HepG2 (cell line): ENCODE measurements at regions not wholly inside any gene's neighbourhood (a gene's known extent, or its start where the extent isn't known, plus 50 kb on each side); places are given as distances from the start of the nearest gene placed in this dataset.

ENCODE experiments used
- ATAC-seq: fragments of 200-7000 bp; cut with Tn5 transposase; 3 replicates; pipeline ENCODE4 v1.9.1; 2020; ENCODE audit warnings: mild to moderate bottlenecking, moderate library complexity
- BruUV-seq: library from RNA; stranded (reverse); fragments of 400-500 nt; replicated peaks from 2 replicates; lab custom pipeline; 2021; lab: Mats Ljungman, UMichigan
- CTCF ChIA-PET: fragments of 300-600 bp; formaldehyde crosslinking; extraction: SDS; loops from one replicate; lab custom pipeline; 2021; ENCODE audit warnings: low total read pairs, inconsistent platforms, low intra/inter-chr PET ratio; lab: Yijun Ruan, JAX
- POLR2A ChIA-PET: fragments of 350-600 bp; sonication (Branson Sonifier 250); formaldehyde crosslinking; loops from one replicate; lab custom pipeline; 2020; ENCODE audit warnings: antibody characterized with exemption, inconsistent platforms; lab: Yijun Ruan, JAX
- DNase-seq: peaks from one replicate; pipeline ENCODE4 v3.0.0-alpha.2; 2015; ENCODE audit warnings: low spot score
- FAIRE-seq: peaks from 3 replicates; lab custom pipeline; 2011; peaks lifted over from hg19 to GRCh38; lab: Jason Lieb, UNC
- H2AFZ ChIP-seq: one replicate; pipeline ENCODE4 v1.6.1; 2011; ENCODE audit warnings: low read length, inconsistent platforms
- H3K27ac ChIP-seq: fragments of 300-600 bp; 3 replicates; pipeline ENCODE4 v1.8.0; 2011; ENCODE audit warnings: mixed run types, mild to moderate bottlenecking, mixed read lengths, low read length, inconsistent platforms; ENCODE audit not compliant: insufficient read depth; ENCODE audit errors: extremely low read length
- H3K27me3 ChIP-seq, 2 experiments: fragments of 200-600 bp in 1 of 2; 2 replicates in 1 of 2; 3 replicates in 1 of 2; pipeline versions ENCODE4 v1.6.0 to v1.8.0; 2011; ENCODE audit warnings: low read length in 2 of 2, mild to moderate bottlenecking in 2 of 2, moderate library complexity in 2 of 2, inconsistent platforms in 1 of 2; ENCODE audit not compliant: insufficient read depth in 2 of 2, control insufficient read depth in 1 of 2
- H3K36me3 ChIP-seq, 2 experiments: fragments of 200-600 bp in 1 of 2; replicated peaks in 1 of 2; 2 replicates in 1 of 2; 3 replicates in 1 of 2; pipeline versions ENCODE4 v1.5.1 to v1.8.0; 2011; ENCODE audit warnings: low read length in 2 of 2, inconsistent platforms in 1 of 2; ENCODE audit not compliant: insufficient read depth in 2 of 2, control insufficient read depth in 1 of 2
- H3K4me1 ChIP-seq: 2 replicates; pipeline ENCODE4 v1.5.1; 2012; ENCODE audit warnings: low read length, inconsistent platforms; ENCODE audit not compliant: insufficient read depth
- H3K4me2 ChIP-seq: 2 replicates; pipeline ENCODE4 v1.6.0; 2011; ENCODE audit warnings: low read depth, low read length, inconsistent platforms
- H3K4me3 ChIP-seq, 3 experiments: fragments of 200-600 bp in 1 of 3; sonication (generic), shearing (Covaris generic) in 1 of 3; replicated peaks in 1 of 3; 2 replicates each; pipeline ENCODE4 v1.5.1; 2011 to 2016; ENCODE audit warnings: low read length in 3 of 3, inconsistent platforms in 2 of 3, low read depth in 2 of 3, mild to moderate bottlenecking in 2 of 3, control low read depth in 1 of 3, mixed read lengths in 1 of 3; ENCODE audit not compliant: insufficient read depth in 1 of 3
- H3K79me2 ChIP-seq: one replicate; pipeline ENCODE4 v1.6.1; 2011; ENCODE audit warnings: low read length, inconsistent platforms; ENCODE audit not compliant: insufficient read depth
- H3K9ac ChIP-seq: 2 replicates; pipeline ENCODE4 v1.6.0; 2011; ENCODE audit warnings: mild to moderate bottlenecking, low read depth, low read length, inconsistent platforms; ENCODE audit not compliant: insufficient read depth
- H3K9me3 ChIP-seq: 2 replicates; pipeline ENCODE4 v1.5.1; 2012; ENCODE audit warnings: mild to moderate bottlenecking, low read length
- H4K20me1 ChIP-seq: 2 replicates; pipeline ENCODE4 v1.6.0; 2011; ENCODE audit warnings: inconsistent platforms, mild to moderate bottlenecking, low read length, moderate library complexity; ENCODE audit not compliant: insufficient read depth
- ATF1 ChIP-seq: IDR thresholded peaks from 2 replicates; pipeline ENCODE4 v1.6.1; 2016; ENCODE audit warnings: mild to moderate bottlenecking, control low read depth
- EP300 ChIP-seq, 3 experiments: sonication (generic) in 1 of 3; formaldehyde crosslinking in 1 of 3; IDR thresholded peaks; 2 replicates each; pipeline versions ENCODE4 v1.5.1 to v1.6.1; 2011 to 2020; ENCODE audit warnings: low read depth in 2 of 3, low read length in 2 of 3, borderline replicate concordance in 1 of 3, improper control_type of control experiment in 1 of 3, mild to moderate bottlenecking in 1 of 3, missing genetic modification reagents in 1 of 3, moderate library complexity in 1 of 3
- ETV5 ChIP-seq: IDR thresholded peaks from 2 replicates; pipeline ENCODE4 v1.6.1; 2018; ENCODE audit warnings: missing biosample characterization, missing genetic modification reagents, inconsistent platforms, borderline replicate concordance
- IKZF1 ChIP-seq: fragments of 450-650 bp; IDR thresholded peaks from 2 replicates; pipeline ENCODE4 v1.7.1; 2016
- MIER3 ChIP-seq: IDR thresholded peaks from 2 replicates; pipeline ENCODE4 v1.6.1; 2016; ENCODE audit warnings: missing compliant biosample characterization, borderline replicate concordance
- MXD4 ChIP-seq: IDR thresholded peaks from 2 replicates; pipeline ENCODE4 v1.6.1; 2016; ENCODE audit warnings: mild to moderate bottlenecking, missing biosample characterization, missing genetic modification reagents
- ZBTB7A ChIP-seq: sonication (generic); formaldehyde crosslinking; IDR thresholded peaks from 2 replicates; pipeline ENCODE4 v1.8.0; 2022; ENCODE audit warnings: mild to moderate bottlenecking, missing genetic modification reagents
- ZFP36L2 ChIP-seq: sonication (generic); formaldehyde crosslinking; IDR thresholded peaks from 2 replicates; pipeline ENCODE4 v1.4.0; 2020; ENCODE audit warnings: missing genetic modification reagents
- ZFP91 ChIP-seq: sonication (generic); formaldehyde crosslinking; IDR thresholded peaks from 2 replicates; pipeline ENCODE4 v1.9.0; 2022; ENCODE audit warnings: missing genetic modification reagents, mild to moderate bottlenecking, borderline replicate concordance
- ZNF496 ChIP-seq: sonication (generic); formaldehyde crosslinking; IDR thresholded peaks from 2 replicates; pipeline ENCODE4 v1.8.1; 2023; ENCODE audit warnings: mild to moderate bottlenecking, moderate library complexity, missing genetic modification reagents; ENCODE audit not compliant: insufficient replicate concordance
- ZNF605 ChIP-seq: sonication (generic); formaldehyde crosslinking; IDR thresholded peaks from 2 replicates; pipeline ENCODE4 v1.8.0; 2022; ENCODE audit warnings: mild to moderate bottlenecking, missing genetic modification reagents
- WGBS: methylation state at CpG from one replicate; pipeline ENCODE4 v1.1.6; 2017; ENCODE audit warnings: low lambda C conversion rate; 5-methylcytosine and 5-hydroxymethylcytosine counted together
- in situ Hi-C: cut with HindIII; loops from 2 replicates; pipeline ENCODE4 v1.10.0; 2017; ENCODE audit warnings: low pct_unique_long_range_greater_than_20kb; ENCODE audit not compliant: extremely low pct_ligation_motif_present
- intact Hi-C: fragments of 100-400 bp; cut with micrococcal nuclease; formaldehyde crosslinking; loops from one replicate; pipeline ENCODE4 v1.10.0; 2022; ENCODE audit not compliant: unreplicated experiment
- TF ChIP-seq, protein P1 (sequence below): sonication (generic); formaldehyde crosslinking; IDR thresholded peaks from 2 replicates; pipeline ENCODE4 v1.5.0; 2020; ENCODE audit warnings: missing genetic modification reagents, mild to moderate bottlenecking, borderline replicate concordance
- TF ChIP-seq, protein P2 (sequence below): IDR thresholded peaks from 2 replicates; pipeline ENCODE4 v1.6.1; 2016; ENCODE audit warnings: low read depth, borderline replicate concordance

- ChIA-PET POLR2A (no interaction called here), CTCF (no interaction called here)
- Histone ChIP-seq H3K36me3 (no peaks in the 10 kb centered on the region), H2AFZ (no peak overlapping the region), H3K4me3 (no peak overlapping the region), H3K9ac (no peak overlapping the region), H3K9me3 (no peaks in the 10 kb centered on the region), H4K20me1 (no peaks in the 10 kb centered on the region), H3K27ac (no peak overlapping the region), H3K79me2 (no peaks in the 10 kb centered on the region), H3K4me1 (no peaks in the 10 kb centered on the region), H3K4me2 (no peak overlapping the region), H3K27me3 (no peaks in the 10 kb centered on the region)
- ATAC-seq (no peak), DNase-seq (no peak), FAIRE-seq (no peak)
- in situ Hi-C loops (no loop called here), intact Hi-C loops (no loop called here)
- TF ChIP-seq ZNF496 (CRISPR knock-in tag), result no peak
- no peak for TF ChIP-seq ZBTB7A (CRISPR knock-in tag)
- no peak for TF ChIP-seq ZNF605
- TF ChIP-seq ATF1 (CRISPR knock-in tag), result no peak
- TF ChIP-seq, protein P1, sequence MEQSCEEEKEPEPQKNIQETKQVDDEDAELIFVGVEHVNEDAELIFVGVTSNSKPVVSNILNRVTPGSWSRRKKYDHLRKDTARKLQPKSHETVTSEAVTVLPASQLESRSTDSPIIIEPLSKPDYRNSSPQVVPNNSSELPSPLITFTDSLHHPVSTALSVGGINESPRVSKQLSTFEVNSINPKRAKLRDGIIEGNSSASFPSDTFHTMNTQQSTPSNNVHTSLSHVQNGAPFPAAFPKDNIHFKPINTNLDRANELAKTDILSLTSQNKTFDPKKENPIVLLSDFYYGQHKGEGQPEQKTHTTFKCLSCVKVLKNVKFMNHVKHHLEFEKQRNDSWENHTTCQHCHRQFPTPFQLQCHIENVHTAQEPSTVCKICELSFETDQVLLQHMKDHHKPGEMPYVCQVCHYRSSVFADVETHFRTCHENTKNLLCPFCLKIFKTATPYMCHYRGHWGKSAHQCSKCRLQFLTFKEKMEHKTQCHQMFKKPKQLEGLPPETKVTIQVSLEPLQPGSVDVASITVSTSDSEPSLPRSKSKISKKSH (CRISPR knock-in tag), result no peak
- no peak for TF ChIP-seq ZFP36L2
- 2% methylated on average over 2 of the region's 2 CpGs for WGBS
- BruUV-seq, result no TSS peak
Measured at GRCh38 chr4:134145369-134145768, 56.2 kb downstream of the PABPC4L start.

DNA sequence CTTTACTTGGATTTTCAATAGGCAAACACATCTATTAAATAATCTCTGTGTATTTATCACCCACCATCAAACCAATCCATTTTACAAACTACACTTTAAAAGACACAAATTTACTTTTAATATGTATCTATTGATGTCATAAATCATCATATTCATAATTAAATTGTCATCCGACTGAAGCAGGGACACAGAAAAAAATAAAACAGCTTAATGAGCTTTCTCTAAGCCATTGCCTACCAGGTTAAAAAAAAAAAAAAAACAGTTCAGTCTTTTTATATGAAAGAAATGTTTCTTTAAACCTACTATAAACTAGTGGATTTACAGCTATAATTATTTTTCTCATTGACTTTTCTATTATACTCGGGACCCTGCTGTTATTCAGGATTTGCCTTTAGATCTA is 57.3 kb downstream of the PABPC4L start:
- no TSS peak for BruUV-seq
- H4K20me1 ChIP-seq, result no peaks in the 10 kb centered on the region
- no peaks in the 10 kb centered on the region for H3K36me3 ChIP-seq
- no peaks in the 10 kb centered on the region for H3K9me3 ChIP-seq
- H3K27me3 ChIP-seq, result no peaks in the 10 kb centered on the region
- no peak for FAIRE-seq
- intact Hi-C loops, result no loop called here
- in situ Hi-C loops, result no loop called here
- ChIA-PET POLR2A (no interaction called here), CTCF (no interaction called here)
- H3K4me2 ChIP-seq, result no peak overlapping the region
- H3K9ac ChIP-seq, result no peak overlapping the region
- no peaks in the 10 kb centered on the region for H3K4me1 ChIP-seq
- no peak overlapping the region for H3K4me3 ChIP-seq
- no peaks in the 10 kb centered on the region for H3K79me2 ChIP-seq
- no peak for ATAC-seq
- WGBS, result 1% methylated on average over 2 of the region's 2 CpGs
- H2AFZ ChIP-seq, result no peak overlapping the region
- DNase-seq, result no peak
- H3K27ac ChIP-seq, result no peak overlapping the region
- no peak for TF ChIP-seq IKZF1
- TF ChIP-seq, protein P2, sequence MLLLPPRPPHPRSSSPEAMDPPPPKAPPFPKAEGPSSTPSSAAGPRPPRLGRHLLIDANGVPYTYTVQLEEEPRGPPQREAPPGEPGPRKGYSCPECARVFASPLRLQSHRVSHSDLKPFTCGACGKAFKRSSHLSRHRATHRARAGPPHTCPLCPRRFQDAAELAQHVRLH (CRISPR knock-in tag), result no peak
- TF ChIP-seq ZFP91 (CRISPR knock-in tag), result no peak
- no peak for TF ChIP-seq EP300 (IDR thresholded peaks at IDR 0.05; ENCODE audit: low read depth in 2 of 2, low read length in 2 of 2)
- no peak for TF ChIP-seq EP300 (CRISPR knock-in tag; IDR thresholded peaks at IDR 0.05; ENCODE audit: borderline replicate concordance)
- no peak for TF ChIP-seq MXD4
- no peak for TF ChIP-seq MIER3 (CRISPR knock-in tag)
- TF ChIP-seq ETV5, result no peak
